HepG2 (cell line): ENCODE measurements at regions not wholly inside any gene's neighbourhood (a gene's known extent, or its start where the extent isn't known, plus 50 kb on each side); places are given as distances from the start of the nearest gene placed in this dataset.

Experiments used
- AKAP8 ChIP-seq: sonication (generic); formaldehyde crosslinking; IDR thresholded peaks from 2 replicates; pipeline ENCODE4 v1.5.1; 2020; ENCODE audit warnings: mild to moderate bottlenecking, missing genetic modification reagents
- ATF1 ChIP-seq: IDR thresholded peaks from 2 replicates; pipeline ENCODE4 v1.6.1; 2016; ENCODE audit warnings: mild to moderate bottlenecking, control low read depth
- ATF3 ChIP-seq: sonication (generic); formaldehyde crosslinking; IDR thresholded peaks from 2 replicates; pipeline ENCODE4 v1.4.0; 2020; ENCODE audit warnings: missing genetic modification reagents
- BORCS8-MEF2B ChIP-seq: sonication (generic); formaldehyde crosslinking; IDR thresholded peaks from 2 replicates; pipeline ENCODE4 v1.8.0; 2022; ENCODE audit warnings: mild to moderate bottlenecking, missing genetic modification reagents
- CCDC6 ChIP-seq: sonication (generic); formaldehyde crosslinking; IDR thresholded peaks from 2 replicates; pipeline ENCODE4 v1.8.1; 2022; ENCODE audit warnings: mild to moderate bottlenecking, missing genetic modification reagents, moderate library complexity
- CEBPB ChIP-seq: IDR thresholded peaks from 2 replicates; pipeline ENCODE4 v1.6.1; 2011; ENCODE audit warnings: low read depth, low read length, improper control_type of control experiment, borderline replicate concordance
- CREB1 ChIP-seq, 2 experiments: fragments of 450-650 bp in 1 of 2; IDR thresholded peaks; 2 replicates each; pipeline ENCODE4 v1.6.1; 2016 to 2017; ENCODE audit warnings: control low read depth in 1 of 2, mild to moderate bottlenecking in 1 of 2, missing compliant biosample characterization in 1 of 2, missing genetic modification characterization in 1 of 2
- DRAP1 ChIP-seq: IDR thresholded peaks from 2 replicates; pipeline ENCODE4 v1.6.1; 2016; ENCODE audit warnings: missing genetic modification reagents, missing compliant biosample characterization
- E2F5 ChIP-seq: sonication (generic); formaldehyde crosslinking; conservative IDR thresholded peaks from 2 replicates; pipeline ENCODE4 v1.4.0; 2020; ENCODE audit warnings: missing genetic modification reagents
- FOXC1 ChIP-seq: sonication (generic); formaldehyde crosslinking; IDR thresholded peaks from 2 replicates; pipeline ENCODE4 v1.8.0; 2022; ENCODE audit warnings: mild to moderate bottlenecking, missing genetic modification reagents, borderline replicate concordance
- GLMP ChIP-seq: sonication (generic); formaldehyde crosslinking; IDR thresholded peaks from 2 replicates; pipeline ENCODE4 v1.9.0; 2021; ENCODE audit warnings: missing genetic modification reagents, mild to moderate bottlenecking, borderline replicate concordance
- HES4 ChIP-seq: sonication (generic); formaldehyde crosslinking; IDR thresholded peaks from 2 replicates; pipeline ENCODE4 v1.9.0; 2021; ENCODE audit warnings: mild to moderate bottlenecking, missing genetic modification reagents, borderline replicate concordance
- MED8 ChIP-seq: sonication (generic); formaldehyde crosslinking; IDR thresholded peaks from 2 replicates; pipeline ENCODE4 v1.8.1; 2023; ENCODE audit warnings: mild to moderate bottlenecking, missing genetic modification reagents; ENCODE audit not compliant: insufficient replicate concordance
- PHB2 ChIP-seq: fragments of 450-650 bp; IDR thresholded peaks from 2 replicates; pipeline ENCODE4 v1.6.1; 2018; ENCODE audit not compliant: partially characterized antibody
- PHF5A ChIP-seq: IDR thresholded peaks from one replicate; pipeline ENCODE4 v1.6.1; 2018; ENCODE audit warnings: low read depth, missing genetic modification reagents; ENCODE audit not compliant: unreplicated experiment
- RFXANK ChIP-seq: IDR thresholded peaks from 2 replicates; pipeline ENCODE4 v1.6.1; 2016
- SOX13 ChIP-seq, 3 experiments: fragments of 450-650 bp in 1 of 3; sonication (generic) in 1 of 3; formaldehyde crosslinking in 1 of 3; IDR thresholded peaks in 2 of 3; conservative IDR thresholded peaks in 1 of 3; 2 replicates each; pipeline versions ENCODE4 v1.5.0 to v1.6.1; 2016 to 2020; ENCODE audit warnings: antibody characterized with exemption in 1 of 3, mild to moderate bottlenecking in 1 of 3, missing compliant biosample characterization in 1 of 3, missing genetic modification reagents in 1 of 3, moderate library complexity in 1 of 3
- SP4 ChIP-seq: sonication (generic); formaldehyde crosslinking; IDR thresholded peaks from 2 replicates; pipeline ENCODE4 v1.8.1; 2023; ENCODE audit warnings: mild to moderate bottlenecking, missing genetic modification reagents
- XRCC5 ChIP-seq: fragments of 200-400 bp; formaldehyde crosslinking; optimal IDR thresholded peaks from 2 replicates; pipeline ENCODE3; 2017; ENCODE audit warnings: mild to moderate bottlenecking, low read length
- ZFP36L1 ChIP-seq: sonication (generic); formaldehyde crosslinking; IDR thresholded peaks from 2 replicates; pipeline ENCODE4 v1.8.0; 2022; ENCODE audit warnings: mild to moderate bottlenecking, missing genetic modification reagents, moderate library complexity
- ZMYM2 ChIP-seq: sonication (generic); formaldehyde crosslinking; IDR thresholded peaks from 2 replicates; pipeline ENCODE4 v1.8.0; 2022; ENCODE audit warnings: mild to moderate bottlenecking, missing genetic modification reagents
- ZNF160 ChIP-seq: sonication (generic); formaldehyde crosslinking; IDR thresholded peaks from 2 replicates; pipeline ENCODE4 v1.8.0; 2022; ENCODE audit warnings: mild to moderate bottlenecking, inconsistent platforms, missing genetic modification reagents
- ZNF276 ChIP-seq: sonication (generic); formaldehyde crosslinking; IDR thresholded peaks from 2 replicates; pipeline ENCODE4 v1.4.0; 2020; ENCODE audit warnings: mild to moderate bottlenecking, low read depth, missing genetic modification reagents
- ZNF652 ChIP-seq: IDR thresholded peaks from 2 replicates; pipeline ENCODE4 v1.6.1; 2016; ENCODE audit warnings: low read depth, borderline replicate concordance
- ZNF879 ChIP-seq: sonication (generic); formaldehyde crosslinking; IDR thresholded peaks from 2 replicates; pipeline ENCODE4 v1.8.1; 2023; ENCODE audit warnings: missing genetic modification reagents

GRCh38 chr16:31700530-31701388 lies 172.8 kb upstream of the ZNF267 start (continued):
- TF ChIP-seq AKAP8 (CRISPR knock-in tag) (0 out of 2 replicates have a peak, but pooled peaks have one; percentile 37), ATF1 (no peak), MED8 (CRISPR knock-in tag) (peak; percentile 98), ZNF652 (CRISPR knock-in tag) (peak; percentile 27; the same call in 1 of the 2 replicates), ZNF879 (CRISPR knock-in tag) (no peak), RFXANK (CRISPR knock-in tag) (peak; percentile 89), FOXC1 (no peak), ZNF276 (CRISPR knock-in tag) (peak; percentile 79; the same call in 1 of the 2 replicates), ZMYM2 (CRISPR knock-in tag) (no peak), PHF5A (peak; percentile 88), HES4 (CRISPR knock-in tag) (peak; percentile 90), BORCS8-MEF2B (CRISPR knock-in tag) (peak; percentile 96), ZFP36L1 (no peak), CCDC6 (CRISPR knock-in tag) (no peak), E2F5 (CRISPR knock-in tag) (peak; percentile 58; the same call in 1 of the 2 replicates), CREB1 (IDR thresholded peaks at IDR 0.05) (no peak), CREB1 (CRISPR knock-in tag; IDR thresholded peaks at IDR 0.05) (peak; percentile 50; the same call in 1 of the 2 replicates), GLMP (no peak), DRAP1 (CRISPR knock-in tag) (peak; percentile 84; the same call in 1 of the 2 replicates), PHB2 (no peak), SOX13 (IDR thresholded peaks at IDR 0.05) (no peak), SOX13 (CRISPR knock-in tag; conservative IDR thresholded peaks at IDR 0.05 in 1 of 2, IDR thresholded peaks at IDR 0.05 in 1 of 2) (peak in 1 of 2 experiments; percentile 66; a peak in 2 of 4 replicates), CEBPB (peak; percentile 63; the same call in 1 of the 2 replicates), SP4 (CRISPR knock-in tag) (peak; percentile 82), ZNF160 (peak; percentile 78; the same call in 1 of the 2 replicates), ATF3 (CRISPR knock-in tag) (no peak; the same call in none of the 2 replicates), XRCC5 (peak; percentile 79)
